Pancreas (tissue), 10 donors: ENCODE measurements at regions not wholly inside any gene's neighbourhood (a gene's known extent, or its start where the extent isn't known, plus 50 kb on each side); places are given as distances from the start of the nearest gene placed in this dataset.
A peak's percentile ranks its signal among the peaks of the same experiment; 100 is the strongest.
"Not testable (repeated sequence)": the region's sequence is repeated elsewhere in the genome, so short reads cannot be mapped to it uniquely, and the experiment has no call there.

ENCODE experiments used
- ATAC-seq, 4 donors: fragments of 200-7000 bp; cut with Tn5 transposase; one replicate each; pipeline versions ENCODE4 v1.8.0 to v1.9.1; 2020; ENCODE audit warnings: mild to moderate bottlenecking in 4 of 4, moderate library complexity in 4 of 4
- DNase-seq, 6 donors: peaks; one replicate each; pipeline ENCODE4 v3.0.0-alpha.2; 2020
- FAIRE-seq: peaks from 2 replicates; lab custom pipeline; 2012; peaks lifted over from hg19 to GRCh38; lab: Jason Lieb, UNC
- H3K27ac ChIP-seq, 4 donors: fragments of 200-600 bp; sonication (generic); 1 replicate in 3 of 4; 2 replicates in 1 of 4; pipeline versions ENCODE4 v1.5.0 to v1.8.0; 2020
- H3K27me3 ChIP-seq, 4 donors: fragments of 200-600 bp; one replicate each; pipeline ENCODE4 v1.8.0; 2021
- H3K36me3 ChIP-seq, 3 donors: fragments of 200-600 bp; sonication (generic) in 1 of 3; one replicate each; pipeline versions ENCODE4 v1.5.0 to v1.8.0; 2020 to 2021
- H3K4me1 ChIP-seq, 3 donors: fragments of 200-600 bp; one replicate each; pipeline ENCODE4 v1.8.0; 2021
- H3K4me3 ChIP-seq, 4 donors: fragments of 200-600 bp; sonication (generic) in 2 of 4; one replicate each; pipeline versions ENCODE4 v1.5.0 to v1.8.0; 2020 to 2021
- H3K9me3 ChIP-seq, 4 donors: fragments of 200-600 bp; one replicate each; pipeline ENCODE4 v1.8.0; 2021
- CTCF ChIP-seq, 4 donors: fragments of 200-600 bp; sonication (generic) in 3 of 4; IDR thresholded peaks; one replicate each; pipeline versions ENCODE4 v1.5.0 to v1.8.0; 2021; ENCODE audit warnings: antibody characterized with exemption in 4 of 4
- WGBS, 2 donors: extraction: QIAGEN DNeasy Blood & Tissue Kit; methylation state at CpG; one replicate each; pipeline ENCODE4 v1.1.7; 2013; 5-methylcytosine and 5-hydroxymethylcytosine counted together
- intact Hi-C, 3 donors: fragments of 100-400 bp; cut with DNase I; formaldehyde crosslinking; loops; one replicate each; pipeline versions ENCODE4 v1.11.1 to v1.14.2; 2022
- donor health status: healthy with polysubstance abuse.
- donor health status: DM: no; HTN: no; CAD: no; lungs with moderate emphysema.
- donor health status: DM: no; HTN: no; CAD: no.
- donor health status: control.
- donor health status: control.
- donor health status: Bipolar disorder and iron deficiency.
- donor health status: DM: yes; HTN: yes; CAD: no.
- donor health status: DM: no; HTN: no; CAD: no.
- donor health status: DM: no; HTN: no; CAD: no.
- donor health status: DM: yes; HTN: yes; CAD: no.

DNA sequence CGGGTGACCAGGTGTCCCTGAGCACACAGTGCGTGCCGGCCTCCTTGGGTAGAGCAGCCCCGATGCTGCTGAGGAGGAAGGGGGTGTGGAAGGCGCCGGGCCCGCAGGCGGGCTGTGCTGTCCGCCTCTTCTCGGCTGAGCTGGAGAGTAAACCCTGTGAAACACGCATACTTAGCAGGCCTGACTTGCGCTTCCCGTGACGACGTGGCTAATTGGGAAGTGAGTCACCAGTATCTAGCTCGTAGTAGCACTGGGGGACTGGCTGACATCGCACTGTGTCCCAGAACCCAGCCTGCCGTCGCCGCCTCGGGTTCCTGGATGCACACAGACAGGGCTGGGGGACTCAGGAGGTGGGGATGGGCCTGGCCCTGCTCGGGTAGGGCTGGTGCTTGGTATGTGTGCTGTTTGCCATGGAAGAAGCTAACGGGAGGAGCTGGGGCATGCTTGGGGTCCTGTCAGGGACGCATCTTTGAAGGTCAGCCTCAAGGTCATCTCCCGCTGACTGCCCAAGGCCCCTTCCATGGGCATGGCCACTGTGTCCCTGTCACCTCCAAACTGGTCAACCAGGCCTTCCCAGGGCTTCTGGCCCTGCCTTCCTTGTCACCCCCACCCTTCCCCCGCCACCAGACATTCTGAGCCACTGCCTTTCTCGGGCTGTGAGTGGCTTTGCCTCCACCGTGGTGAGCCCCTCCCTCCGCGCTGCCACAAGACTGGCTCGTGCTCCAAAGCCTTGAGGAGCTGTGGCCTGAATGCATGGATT lies 1327.0 kb downstream of the BRD1 start:
- H3K4me1 ChIP-seq = no peaks in the 10 kb centered on the region
- 45 to 51% methylated on average over 31 of the region's 31 CpGs for WGBS, 2 donors
- H3K9me3 ChIP-seq = no peaks in the 10 kb centered on the region
- H3K36me3 ChIP-seq = no peaks in the 10 kb centered on the region
- H3K27me3 ChIP-seq = no peaks in the 10 kb centered on the region
- no peak for ATAC-seq
- intact Hi-C loops = no loop called here
- no peak for TF ChIP-seq CTCF (IDR thresholded peaks at IDR 0.05)
- no peak for FAIRE-seq
- H3K27ac ChIP-seq = no peak overlapping the region
- no peak overlapping the region for H3K4me3 ChIP-seq
- DNase-seq = peak in 1 of 6 donors; percentile 39

DNA sequence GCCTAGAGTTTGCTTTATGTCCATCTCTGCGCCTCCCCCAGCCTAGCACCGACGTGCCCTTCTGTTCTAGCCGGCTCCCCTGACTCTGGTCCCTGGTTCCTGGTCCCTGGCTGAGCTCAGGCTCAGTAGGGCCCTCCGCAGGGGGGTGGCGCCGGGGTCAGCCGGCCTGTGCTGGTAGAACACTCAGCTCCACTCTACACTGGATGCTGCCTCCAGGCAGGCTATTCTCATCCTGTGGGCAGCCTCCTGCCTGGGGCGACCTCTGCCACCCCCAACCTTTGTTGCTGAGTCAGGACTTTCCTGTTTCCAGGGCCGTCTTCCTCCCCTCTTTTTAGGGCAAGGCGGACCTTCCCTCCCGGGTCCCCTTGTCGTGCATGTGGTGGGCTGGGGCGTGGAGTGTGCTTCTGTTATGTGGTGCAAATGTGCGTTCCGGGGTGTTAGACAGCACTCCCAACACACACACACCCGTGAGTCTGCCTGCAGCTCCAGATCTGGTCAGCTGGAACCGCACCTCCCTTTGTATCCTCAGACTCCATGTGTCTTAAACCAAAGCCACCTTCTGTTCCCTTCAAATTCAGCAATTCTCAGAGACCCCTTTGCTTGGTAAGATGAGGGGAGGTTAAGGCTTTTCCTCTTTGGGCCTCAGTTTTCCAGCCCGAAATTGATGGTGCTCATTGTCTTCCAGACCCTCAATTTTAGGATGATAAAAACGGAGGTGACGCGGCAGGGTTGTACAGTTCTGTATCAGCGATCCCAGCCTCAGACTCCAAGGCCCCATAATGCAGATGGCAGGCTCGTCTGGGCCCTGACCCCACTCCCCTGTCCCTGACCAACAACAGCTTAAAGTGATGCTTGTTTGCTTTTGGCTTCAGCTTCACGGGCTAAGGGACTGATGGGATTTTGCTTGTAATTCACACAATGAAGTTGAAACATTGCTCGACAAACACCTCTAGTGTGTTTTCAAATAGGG lies 1327.9 kb downstream of the BRD1 start:
- Histone ChIP-seq H3K36me3 (no peaks in the 10 kb centered on the region), H3K27me3 (no peaks in the 10 kb centered on the region), H3K9me3 (no peaks in the 10 kb centered on the region), H3K4me1 (no peaks in the 10 kb centered on the region), H3K27ac (no peak overlapping the region), H3K4me3 (no peak overlapping the region)
- intact Hi-C loops = no loop called here
- no peak for FAIRE-seq
- peak in 1 of 6 donors; percentile 36 for DNase-seq
- TF ChIP-seq CTCF (IDR thresholded peaks at IDR 0.05) = no peak
- no peak for ATAC-seq
- WGBS, 2 donors = 56 to 58% methylated on average over 26 of the region's 26 CpGs

DNA sequence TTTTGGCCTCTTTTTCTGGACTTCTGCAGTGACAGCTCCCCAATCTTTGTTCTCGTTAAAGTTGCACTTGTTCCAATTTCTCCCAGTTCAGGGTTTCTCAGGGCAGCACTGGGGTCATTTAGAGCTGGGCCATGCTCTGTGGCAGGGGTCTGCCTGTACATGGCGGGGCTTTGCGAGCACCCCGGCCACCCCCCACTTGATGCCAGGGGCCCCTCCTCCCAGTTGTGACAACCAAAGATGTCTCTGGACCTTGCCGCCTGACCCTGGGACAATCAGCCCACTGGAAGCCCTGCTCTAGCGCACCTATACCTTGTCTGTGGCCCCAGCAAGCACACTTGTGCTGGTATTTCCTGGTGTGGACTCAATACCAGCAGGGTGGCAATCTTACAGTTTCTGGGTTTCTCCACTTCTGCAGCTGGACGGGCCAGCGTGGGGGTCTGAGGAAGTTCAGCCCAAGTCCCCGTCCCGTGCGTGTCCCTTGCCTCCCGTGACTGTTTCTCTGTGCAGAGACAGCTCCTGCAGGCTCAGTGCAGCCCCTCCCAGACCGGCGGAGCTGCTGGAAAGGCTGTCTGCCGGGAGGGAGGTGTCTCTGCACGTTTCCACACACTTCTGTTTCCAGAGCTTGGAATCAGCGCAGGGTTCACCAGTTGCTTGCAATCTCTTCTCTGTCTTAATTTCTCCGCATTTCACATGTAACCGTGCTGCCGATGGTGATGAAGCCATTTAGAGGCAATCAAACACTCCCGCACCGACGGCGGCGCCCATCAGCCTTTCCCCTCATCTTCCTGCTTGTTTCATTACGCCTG lies 1328.9 kb downstream of the BRD1 start:
- Histone ChIP-seq H3K9me3 (no peaks in the 10 kb centered on the region), H3K27me3 (no peaks in the 10 kb centered on the region), H3K4me3 (no peak overlapping the region), H3K27ac (no peak overlapping the region), H3K36me3 (no peaks in the 10 kb centered on the region), H3K4me1 (no peaks in the 10 kb centered on the region)
- ATAC-seq (no peak), DNase-seq (peak in 2 of 6 donors; percentile 27 to 43), FAIRE-seq (no peak)
- WGBS, 2 donors = 40 to 62% methylated on average over 26 of the region's 26 CpGs
- TF ChIP-seq CTCF (IDR thresholded peaks at IDR 0.05) = no peak
- intact Hi-C loops = no loop called here

- H3K27ac ChIP-seq, H3K27me3 ChIP-seq, ATAC-seq, H3K4me1 ChIP-seq, H3K9me3 ChIP-seq, H3K4me3 ChIP-seq, FAIRE-seq, H3K36me3 ChIP-seq, intact Hi-C loops: not testable (repeated sequence)
- WGBS, 2 donors = 58 to 72% methylated on average over 4 to 10 of the region's 16 CpGs
- peak in 2 of 6 donors; percentile 3 to 8 for DNase-seq
Measured at GRCh38 chr22:48497743-48498520, 1329.7 kb downstream of the BRD1 start.
